Keratinocyte (primary cell): ENCODE measurements at regions not wholly inside any gene's neighbourhood (a gene's known extent, or its start where the extent isn't known, plus 50 kb on each side); places are given as distances from the start of the nearest gene placed in this dataset.

Experiments
- DNase-seq: peaks from one replicate; pipeline ENCODE4 v3.0.0-alpha.2; 2011; ENCODE audit warnings: low read depth, missing footprints, low spot score
- FAIRE-seq: peaks from 2 replicates; lab custom pipeline; 2011; peaks lifted over from hg19 to GRCh38; lab: Jason Lieb, UNC
- H2AFZ ChIP-seq: 2 replicates; pipeline ENCODE4 v1.6.0; 2012; ENCODE audit warnings: low read length, control low read depth, inconsistent platforms; ENCODE audit not compliant: control insufficient read depth
- H3K27ac ChIP-seq: 2 replicates; pipeline ENCODE4 v1.5.1; 2011; ENCODE audit warnings: low read length; ENCODE audit not compliant: control insufficient read depth, insufficient read depth
- H3K27me3 ChIP-seq: 3 replicates; pipeline ENCODE4 v1.6.0; 2011; ENCODE audit warnings: low read length; ENCODE audit not compliant: control insufficient read depth, insufficient read depth; ENCODE audit errors: extremely low read depth
- H3K36me3 ChIP-seq, 2 experiments: 2 replicates in 1 of 2; 3 replicates in 1 of 2; pipeline ENCODE4 v1.5.1; 2011; ENCODE audit warnings: low read length in 2 of 2, mild to moderate bottlenecking in 1 of 2; ENCODE audit not compliant: control insufficient read depth in 2 of 2, insufficient read depth in 2 of 2; ENCODE audit errors: extremely low read depth in 1 of 2
- H3K4me1 ChIP-seq: 3 replicates; pipeline ENCODE4 v1.5.1; 2011; ENCODE audit warnings: low read length; ENCODE audit not compliant: control insufficient read depth, insufficient read depth; ENCODE audit errors: extremely low read depth
- H3K4me2 ChIP-seq: 3 replicates; pipeline ENCODE4 v1.6.0; 2011; ENCODE audit warnings: low read depth, low read length; ENCODE audit not compliant: control insufficient read depth, insufficient read depth; ENCODE audit errors: extremely low read depth
- H3K4me3 ChIP-seq, 3 experiments: fragments of 200-600 bp in 1 of 3; sonication (generic) in 1 of 3; 2 replicates in 2 of 3; 3 replicates in 1 of 3; pipeline ENCODE4 v1.5.1; 2011 to 2016; ENCODE audit warnings: low read length in 3 of 3, mild to moderate bottlenecking in 3 of 3, control low read depth in 2 of 3, inconsistent platforms in 1 of 3, low read depth in 1 of 3, mixed read lengths in 1 of 3, mixed run types in 1 of 3, moderate library complexity in 1 of 3; ENCODE audit not compliant: control insufficient read depth in 2 of 3, insufficient read depth in 2 of 3; ENCODE audit errors: extremely low read depth in 1 of 3
- H3K79me2 ChIP-seq: 2 replicates; pipeline ENCODE4 v1.6.0; 2012; ENCODE audit warnings: low read length; ENCODE audit not compliant: control insufficient read depth, insufficient read depth
- H3K9ac ChIP-seq: 3 replicates; pipeline ENCODE4 v1.6.0; 2011; ENCODE audit warnings: low read length; ENCODE audit not compliant: control insufficient read depth, insufficient read depth; ENCODE audit errors: extremely low read depth
- H3K9me1 ChIP-seq: 3 replicates; pipeline ENCODE4 v1.6.0; 2011; ENCODE audit warnings: low read length; ENCODE audit not compliant: control insufficient read depth, insufficient read depth; ENCODE audit errors: extremely low read depth
- H3K9me3 ChIP-seq: 2 replicates; pipeline ENCODE4 v1.5.1; 2012; ENCODE audit warnings: low read depth, low read length; ENCODE audit not compliant: control insufficient read depth
- H4K20me1 ChIP-seq: 3 replicates; pipeline ENCODE4 v1.6.0; 2011; ENCODE audit warnings: low read length; ENCODE audit not compliant: control insufficient read depth, insufficient read depth; ENCODE audit errors: extremely low read depth
- CTCF ChIP-seq, 3 experiments: IDR thresholded peaks in 1 of 3; conservative IDR thresholded peaks in 1 of 3; optimal IDR thresholded peaks in 1 of 3; 2 replicates in 2 of 3; 3 replicates in 1 of 3; pipeline versions ENCODE3 to v1.5.1; 2011; ENCODE audit warnings: low read length in 3 of 3, mild to moderate bottlenecking in 3 of 3, moderate library complexity in 2 of 3, control low read depth in 1 of 3, inconsistent platforms in 1 of 3; ENCODE audit not compliant: insufficient read depth in 2 of 3; ENCODE audit errors: extremely low read depth in 1 of 3
- EZH2 ChIP-seq: IDR thresholded peaks from one replicate; pipeline ENCODE4 v1.6.1; 2012; ENCODE audit warnings: inconsistent platforms, mild to moderate bottlenecking, low read length, moderate library complexity
- dilution Hi-C: fragments of 300-500 bp; cut with MboI; formaldehyde crosslinking; loops from one replicate; pipeline ENCODE4 v1.7.0; 2020; ENCODE audit warnings: low sequenced_read_pairs; ENCODE audit not compliant: extremely low pct_ligation_motif_present

GRCh38 chr5:89698028-89698427 is 711.5 kb downstream of the CETN3 start:
- Histone ChIP-seq H3K36me3 (no peaks in the 10 kb centered on the region), H3K4me1 (no peaks in the 10 kb centered on the region), H2AFZ (no peak overlapping the region), H3K79me2 (no peaks in the 10 kb centered on the region), H3K9ac (no peak overlapping the region), H3K27ac (no peak overlapping the region), H3K9me3 (no peaks in the 10 kb centered on the region), H3K27me3 (no peaks in the 10 kb centered on the region), H3K9me1 (no peaks in the 10 kb centered on the region), H3K4me3 (no peak overlapping the region), H3K4me2 (no peak overlapping the region), H4K20me1 (no peaks in the 10 kb centered on the region)
- DNase-seq (no peak), FAIRE-seq (no peak)
- dilution Hi-C loops: no loop called here
- TF ChIP-seq CTCF (optimal IDR thresholded peaks at IDR 0.05 in 1 of 3, IDR thresholded peaks at IDR 0.05 in 1 of 3, conservative IDR thresholded peaks at IDR 0.05 in 1 of 3; ENCODE audit: extremely low read depth in 1 of 3, insufficient read depth in 2 of 3, low read length in 3 of 3) (no peak), EZH2 (no peak)

DNA sequence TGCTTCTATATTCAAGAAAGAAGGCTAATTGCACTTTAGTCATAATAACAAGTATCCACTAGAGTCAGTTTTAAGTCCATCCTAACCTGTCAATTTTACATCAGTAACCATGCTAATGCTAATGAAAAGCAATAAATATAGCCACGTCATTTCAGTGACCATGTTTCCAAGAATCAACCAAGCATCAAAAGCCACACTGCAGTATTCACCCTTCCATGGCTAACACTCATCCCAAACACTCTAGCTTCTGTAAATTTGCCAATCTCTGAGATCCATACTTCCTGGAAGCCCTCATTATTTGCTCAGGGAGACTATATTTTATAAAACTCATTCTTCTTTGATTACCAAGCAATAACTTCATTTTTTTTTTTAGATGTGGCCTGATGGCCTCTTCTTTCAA is 712.0 kb downstream of the CETN3 start:
- Histone ChIP-seq H3K4me1 (no peaks in the 10 kb centered on the region), H3K27ac (no peak overlapping the region), H3K4me3 (no peak overlapping the region), H3K9ac (no peak overlapping the region), H4K20me1 (no peaks in the 10 kb centered on the region), H3K9me1 (no peaks in the 10 kb centered on the region), H3K79me2 (no peaks in the 10 kb centered on the region), H3K27me3 (no peaks in the 10 kb centered on the region), H3K36me3 (no peaks in the 10 kb centered on the region), H3K4me2 (no peak overlapping the region), H2AFZ (no peak overlapping the region), H3K9me3 (no peaks in the 10 kb centered on the region)
- TF ChIP-seq EZH2 (no peak), CTCF (optimal IDR thresholded peaks at IDR 0.05 in 1 of 3, IDR thresholded peaks at IDR 0.05 in 1 of 3, conservative IDR thresholded peaks at IDR 0.05 in 1 of 3; ENCODE audit: extremely low read depth in 1 of 3, insufficient read depth in 2 of 3, low read length in 3 of 3) (no peak)
- DNase-seq (no peak), FAIRE-seq (no peak)
- dilution Hi-C loops: no loop called here
